B cell (primary cell): ENCODE measurements at regions not wholly inside any gene's neighbourhood (a gene's known extent, or its start where the extent isn't known, plus 50 kb on each side); places are given as distances from the start of the nearest gene placed in this dataset.

ENCODE experiments used
- EZH2 ChIP-seq: IDR thresholded peaks from 2 replicates; pipeline ENCODE4 v1.6.1; 2012; ENCODE audit warnings: borderline replicate concordance, low read depth, mild to moderate bottlenecking, moderate library complexity, low read length; ENCODE audit not compliant: insufficient read depth, poor library complexity, severe bottlenecking
- TF ChIP-seq, protein P1 (sequence below): fragments of 200-600 bp; IDR thresholded peaks from one replicate; pipeline ENCODE4 v1.8.0; 2022; ENCODE audit warnings: antibody characterized with exemption, mild to moderate bottlenecking

GRCh38 chr9:90100014-90100413 is 495.2 kb downstream of the GADD45G start:
- TF ChIP-seq, protein P1, sequence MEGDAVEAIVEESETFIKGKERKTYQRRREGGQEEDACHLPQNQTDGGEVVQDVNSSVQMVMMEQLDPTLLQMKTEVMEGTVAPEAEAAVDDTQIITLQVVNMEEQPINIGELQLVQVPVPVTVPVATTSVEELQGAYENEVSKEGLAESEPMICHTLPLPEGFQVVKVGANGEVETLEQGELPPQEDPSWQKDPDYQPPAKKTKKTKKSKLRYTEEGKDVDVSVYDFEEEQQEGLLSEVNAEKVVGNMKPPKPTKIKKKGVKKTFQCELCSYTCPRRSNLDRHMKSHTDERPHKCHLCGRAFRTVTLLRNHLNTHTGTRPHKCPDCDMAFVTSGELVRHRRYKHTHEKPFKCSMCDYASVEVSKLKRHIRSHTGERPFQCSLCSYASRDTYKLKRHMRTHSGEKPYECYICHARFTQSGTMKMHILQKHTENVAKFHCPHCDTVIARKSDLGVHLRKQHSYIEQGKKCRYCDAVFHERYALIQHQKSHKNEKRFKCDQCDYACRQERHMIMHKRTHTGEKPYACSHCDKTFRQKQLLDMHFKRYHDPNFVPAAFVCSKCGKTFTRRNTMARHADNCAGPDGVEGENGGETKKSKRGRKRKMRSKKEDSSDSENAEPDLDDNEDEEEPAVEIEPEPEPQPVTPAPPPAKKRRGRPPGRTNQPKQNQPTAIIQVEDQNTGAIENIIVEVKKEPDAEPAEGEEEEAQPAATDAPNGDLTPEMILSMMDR: no peak
- TF ChIP-seq EZH2: no peak
